WI38 (cell line): ENCODE measurements at regions not wholly inside any gene's neighbourhood (a gene's known extent, or its start where the extent isn't known, plus 50 kb on each side); places are given as distances from the start of the nearest gene placed in this dataset.
"Not testable (repeated sequence)": the region's sequence is repeated elsewhere in the genome, so short reads cannot be mapped to it uniquely, and the experiment has no call there.

Source experiments
- H3K4me3 ChIP-seq: 2 replicates; pipeline ENCODE4 v1.5.1; 2011; ENCODE audit warnings: low read depth, mild to moderate bottlenecking, control low read depth, low read length
- TF ChIP-seq, protein P1 (sequence below): IDR thresholded peaks from 2 replicates; pipeline ENCODE4 v1.5.1; 2012; ENCODE audit warnings: low read depth, mild to moderate bottlenecking, control low read depth, low read length

GRCh38 chr12:131283191-131283861, 329.6 kb downstream of the ADGRD1 start:
- no peak overlapping the region for H3K4me3 ChIP-seq
- TF ChIP-seq, protein P1, sequence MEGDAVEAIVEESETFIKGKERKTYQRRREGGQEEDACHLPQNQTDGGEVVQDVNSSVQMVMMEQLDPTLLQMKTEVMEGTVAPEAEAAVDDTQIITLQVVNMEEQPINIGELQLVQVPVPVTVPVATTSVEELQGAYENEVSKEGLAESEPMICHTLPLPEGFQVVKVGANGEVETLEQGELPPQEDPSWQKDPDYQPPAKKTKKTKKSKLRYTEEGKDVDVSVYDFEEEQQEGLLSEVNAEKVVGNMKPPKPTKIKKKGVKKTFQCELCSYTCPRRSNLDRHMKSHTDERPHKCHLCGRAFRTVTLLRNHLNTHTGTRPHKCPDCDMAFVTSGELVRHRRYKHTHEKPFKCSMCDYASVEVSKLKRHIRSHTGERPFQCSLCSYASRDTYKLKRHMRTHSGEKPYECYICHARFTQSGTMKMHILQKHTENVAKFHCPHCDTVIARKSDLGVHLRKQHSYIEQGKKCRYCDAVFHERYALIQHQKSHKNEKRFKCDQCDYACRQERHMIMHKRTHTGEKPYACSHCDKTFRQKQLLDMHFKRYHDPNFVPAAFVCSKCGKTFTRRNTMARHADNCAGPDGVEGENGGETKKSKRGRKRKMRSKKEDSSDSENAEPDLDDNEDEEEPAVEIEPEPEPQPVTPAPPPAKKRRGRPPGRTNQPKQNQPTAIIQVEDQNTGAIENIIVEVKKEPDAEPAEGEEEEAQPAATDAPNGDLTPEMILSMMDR = no peak

GRCh38 chr12:131283862-131284825, 330.4 kb downstream of the ADGRD1 start:
- not testable (repeated sequence) for H3K4me3 ChIP-seq

DNA sequence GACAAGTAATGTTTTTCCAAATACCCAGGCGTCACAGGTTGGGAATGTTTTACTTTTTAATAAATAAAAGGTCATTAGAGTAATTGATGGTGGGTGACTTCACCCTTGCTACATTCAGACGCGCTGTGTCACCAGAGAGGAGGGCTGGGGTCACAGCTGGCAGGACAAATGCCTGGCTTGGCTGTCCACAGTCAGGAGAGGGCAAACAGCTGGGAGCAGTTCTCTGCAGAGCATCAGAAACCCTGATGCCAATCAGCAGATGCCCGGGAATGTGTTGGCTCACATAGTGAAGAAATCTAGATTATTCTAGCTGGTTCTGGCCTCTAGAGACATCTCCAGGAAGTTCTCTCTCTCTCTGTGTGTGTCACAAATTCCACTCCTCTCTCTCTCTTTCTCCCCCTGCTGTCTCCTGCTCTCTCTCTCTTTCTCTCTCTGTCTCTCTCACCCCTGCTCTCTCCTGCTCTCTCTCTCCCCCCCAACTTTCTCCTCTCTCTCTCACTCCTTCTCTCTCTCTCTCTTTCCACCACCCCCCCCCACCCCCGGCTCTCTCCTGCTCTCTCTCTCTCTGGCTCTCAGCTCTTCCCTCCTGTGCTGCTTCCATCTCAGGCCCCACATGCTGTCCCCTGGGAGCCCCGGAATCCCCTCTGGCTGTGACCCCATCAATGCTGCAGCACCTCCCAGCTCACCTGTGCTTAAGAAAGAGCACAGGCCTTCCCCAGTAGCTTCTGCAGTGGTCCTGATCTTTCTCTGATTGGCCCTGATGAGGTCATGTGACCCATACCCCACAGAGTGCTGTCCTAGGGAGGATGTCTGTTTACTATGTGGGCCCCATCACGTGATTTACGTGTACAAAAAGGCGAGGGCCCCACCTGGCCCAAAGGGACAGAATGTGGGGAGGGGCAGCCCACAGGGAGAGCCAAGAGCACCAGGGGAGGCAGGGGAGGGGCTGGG, 331.5 kb downstream of the ADGRD1 start:
- not testable (repeated sequence) for H3K4me3 ChIP-seq

DNA sequence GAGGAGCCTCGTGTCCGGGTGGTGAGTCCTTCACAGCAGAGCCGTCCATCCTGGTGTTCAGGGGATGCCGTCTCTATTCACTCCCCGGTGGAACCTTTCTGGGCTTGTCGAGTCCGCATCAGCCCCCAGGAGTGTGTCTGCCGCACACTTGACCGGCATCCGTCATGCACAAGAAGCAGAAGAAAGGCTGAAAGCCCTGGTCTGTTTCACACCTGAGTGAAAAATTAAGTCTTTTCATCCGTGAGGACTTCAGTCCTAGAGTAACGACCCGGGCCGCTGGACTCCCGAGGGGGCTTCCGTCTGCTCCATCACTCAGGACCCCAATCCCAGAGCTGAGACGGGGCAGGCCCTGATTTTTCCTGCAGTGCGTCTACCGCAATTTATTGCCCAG, 332.2 kb downstream of the ADGRD1 start:
- H3K4me3 ChIP-seq = not testable (repeated sequence)

DNA sequence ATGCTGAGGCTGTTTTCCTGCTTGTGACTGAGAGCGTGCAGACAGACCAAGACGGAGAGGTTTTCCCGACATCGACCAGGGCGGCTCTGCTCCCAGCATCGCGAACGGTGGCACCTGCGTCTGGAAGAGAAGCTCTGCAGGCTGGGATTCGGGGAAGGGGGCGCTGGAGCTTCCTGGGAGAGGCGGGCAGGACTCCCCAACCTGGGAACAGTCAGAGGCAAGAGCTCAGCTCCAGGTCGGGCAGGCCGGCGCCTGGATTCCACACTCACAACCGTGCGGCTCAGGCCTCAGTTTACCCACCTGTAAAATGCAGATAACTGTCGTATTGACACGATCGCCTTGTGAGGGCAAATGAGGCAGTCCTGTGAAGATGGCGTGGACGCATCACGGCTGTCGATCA, 332.6 kb downstream of the ADGRD1 start:
- not testable (repeated sequence) for H3K4me3 ChIP-seq

DNA sequence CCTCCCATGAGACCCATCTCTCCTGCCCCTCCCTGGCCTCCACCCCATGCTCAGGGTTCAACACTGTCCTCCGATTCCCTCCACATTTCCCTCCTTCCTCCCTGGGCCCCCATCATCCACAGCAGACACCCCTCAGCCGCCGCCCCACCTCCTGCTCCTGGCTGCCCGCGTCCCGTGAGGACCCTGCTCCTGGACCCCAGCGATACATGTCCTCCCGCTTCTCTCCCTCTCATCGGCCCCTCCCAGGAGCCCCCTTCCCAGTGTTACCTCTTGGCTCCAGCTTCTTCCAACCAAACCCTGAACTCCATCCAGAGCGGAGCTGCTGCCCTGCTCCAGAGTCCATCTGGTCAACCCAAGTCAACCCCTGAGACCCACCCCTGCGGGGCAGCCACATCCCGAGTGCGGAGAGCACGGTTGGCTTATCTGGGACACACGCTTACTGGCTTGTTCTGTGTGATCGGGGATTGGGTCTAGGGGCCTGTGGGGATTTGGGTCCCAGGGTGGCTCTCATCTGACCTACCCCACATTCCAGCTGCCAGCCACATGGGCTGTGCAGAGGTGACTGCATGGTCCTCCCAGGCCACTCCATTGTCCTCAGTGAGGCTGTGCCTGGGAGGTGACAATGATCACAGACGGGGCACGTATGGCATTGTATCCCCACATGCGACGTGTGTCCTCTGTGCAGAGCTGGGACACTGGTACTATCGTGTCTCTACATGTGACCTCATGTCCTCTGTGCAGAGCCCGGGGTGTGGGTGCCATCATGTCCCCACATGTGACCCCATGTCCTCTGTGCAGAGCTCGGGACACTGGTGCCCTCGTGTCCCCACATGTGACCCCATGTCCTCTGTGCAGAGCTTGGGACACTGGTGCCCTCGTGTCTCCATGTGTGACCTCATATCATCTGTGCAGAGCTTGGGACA, 333.6 kb downstream of the ADGRD1 start:
- no peak overlapping the region for H3K4me3 ChIP-seq
- TF ChIP-seq, protein P1 = no peak

DNA sequence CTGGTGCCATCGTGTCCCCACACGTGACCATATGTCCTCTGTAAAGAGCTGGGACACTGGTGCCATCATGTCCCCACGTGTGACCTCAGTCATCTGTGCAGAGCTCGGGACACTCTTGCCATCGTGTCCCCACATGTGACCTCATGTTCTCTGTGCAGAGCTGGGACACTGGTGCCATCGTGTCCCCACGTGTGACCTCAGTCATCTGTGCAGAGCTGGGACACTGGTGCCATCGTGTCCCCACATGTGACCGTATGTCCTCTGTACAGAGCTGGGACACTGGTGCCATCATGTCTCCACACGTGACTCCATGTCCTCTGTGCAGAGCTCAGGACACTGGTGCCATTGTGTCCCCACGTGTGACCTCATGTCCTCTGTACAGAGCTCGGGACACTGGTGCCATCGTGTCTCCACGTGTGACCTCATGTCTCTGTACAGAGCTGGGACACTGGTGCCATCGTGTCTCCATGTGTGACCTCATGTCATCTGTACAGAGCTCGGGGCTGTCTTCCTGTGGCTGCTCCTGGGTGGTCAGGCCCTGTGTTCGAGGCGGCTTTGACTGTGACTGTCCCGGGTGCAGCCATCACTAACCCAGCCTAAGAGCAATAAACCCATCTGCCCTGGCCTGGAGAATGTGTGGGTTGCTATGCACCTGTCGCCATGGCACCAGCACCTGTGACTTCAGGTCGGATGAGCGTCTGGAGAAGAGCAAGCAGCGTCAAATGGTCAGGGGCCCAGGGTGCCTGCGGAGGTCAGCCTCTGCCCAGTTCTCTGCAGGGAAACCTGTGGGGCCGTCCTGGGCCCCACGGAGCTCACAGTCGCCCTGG, 334.4 kb downstream of the ADGRD1 start:
- TF ChIP-seq, protein P1 = no peak
- H3K4me3 ChIP-seq = no peak overlapping the region

DNA sequence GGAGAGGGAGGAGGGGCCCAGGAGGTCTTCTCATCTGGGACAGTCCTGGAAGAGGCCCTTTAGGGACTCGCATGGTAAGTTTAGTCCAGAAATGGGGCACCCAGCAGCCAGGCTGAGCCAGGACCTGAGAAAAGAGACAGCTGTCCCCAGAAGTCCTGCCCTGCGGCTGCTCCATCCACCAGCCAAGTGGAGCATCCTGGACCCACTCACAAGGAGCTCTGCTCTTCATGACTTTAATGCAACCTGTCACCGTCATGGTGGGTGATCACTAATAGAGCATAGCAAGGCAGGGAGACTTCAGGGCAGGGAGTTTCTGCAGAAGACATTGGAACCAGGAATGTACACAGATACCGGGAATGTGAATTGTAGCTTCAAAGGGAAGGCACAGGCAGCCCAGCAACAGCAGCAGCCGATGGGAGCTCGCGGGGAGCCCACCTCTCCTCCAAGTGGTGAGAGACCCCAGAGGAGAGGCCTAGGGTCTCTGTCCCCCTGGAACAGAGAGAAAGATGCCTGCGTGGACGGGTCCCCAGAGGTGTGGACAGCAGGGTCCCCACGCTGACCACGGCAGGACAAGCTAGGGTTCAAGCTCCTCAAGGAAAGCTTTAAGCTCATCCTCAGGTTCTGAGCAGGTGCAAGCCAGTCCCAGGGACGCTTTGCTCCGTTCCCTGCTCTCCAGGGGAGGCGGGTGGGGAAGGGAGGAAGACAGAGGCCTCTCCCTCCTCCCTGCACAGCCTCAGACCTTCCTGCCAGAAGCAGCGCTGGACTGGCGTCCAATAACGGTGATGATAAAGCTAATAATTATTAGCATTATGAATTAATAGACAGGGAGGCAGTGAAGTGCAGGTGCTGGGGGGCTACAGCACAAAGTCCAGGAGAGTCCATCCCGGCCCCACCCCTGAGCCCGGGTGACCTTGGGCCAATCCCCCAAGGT, 335.3 kb downstream of the ADGRD1 start:
- not testable (repeated sequence) for H3K4me3 ChIP-seq

DNA sequence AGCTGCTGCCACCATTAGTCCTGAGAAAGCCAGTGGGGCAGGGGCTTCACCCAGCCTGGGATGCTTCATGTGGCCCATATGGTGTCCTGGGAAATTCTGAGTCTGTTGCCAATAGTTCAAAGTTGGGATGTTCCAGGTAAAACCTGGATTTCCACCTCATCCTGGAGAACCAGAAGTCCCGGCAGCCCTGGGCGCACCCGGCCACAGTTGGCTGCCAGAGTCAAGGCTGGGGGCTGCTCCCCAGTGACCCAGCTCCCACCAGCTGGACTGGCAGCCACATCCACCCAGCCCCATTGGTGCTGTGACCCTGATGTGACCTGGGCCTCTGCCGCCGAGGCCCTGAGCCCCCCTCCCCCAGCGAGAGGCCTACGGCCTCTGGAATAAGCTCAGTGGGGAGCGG, 336.1 kb downstream of the ADGRD1 start:
- not testable (repeated sequence) for H3K4me3 ChIP-seq
